Adrenal gland (tissue), 9 donors: ENCODE measurements at regions not wholly inside any gene's neighbourhood (a gene's known extent, or its start where the extent isn't known, plus 50 kb on each side); places are given as distances from the start of the nearest gene placed in this dataset.

Experiments used
- DNase-seq, 7 donors: peaks; one replicate each; pipeline ENCODE4 v3.0.0-alpha.2; 2019 to 2020
- H3K27ac ChIP-seq, 5 donors: fragments of 200-600 bp; sonication (generic) in 4 of 5; 1 replicate in 3 of 5; 2 replicates in 2 of 5; pipeline versions ENCODE4 v1.5.1 to v1.8.0; 2016 to 2020; ENCODE audit warnings: mild to moderate bottlenecking in 1 of 5
- H3K27me3 ChIP-seq: fragments of 200-600 bp; 2 replicates; pipeline ENCODE4 v1.8.0; 2021
- H3K36me3 ChIP-seq, 2 donors: fragments of 200-600 bp; replicated peaks in 1 of 2; 1 replicate in 1 of 2; 2 replicates in 1 of 2; pipeline versions ENCODE4 v1.5.1 to v1.8.0; 2018 to 2022
- H3K4me1 ChIP-seq, 2 donors: fragments of 200-600 bp; replicated peaks in 1 of 2; 1 replicate in 1 of 2; 2 replicates in 1 of 2; pipeline versions ENCODE4 v1.5.1 to v1.8.0; 2018 to 2021
- H3K4me3 ChIP-seq, 4 donors: fragments of 200-600 bp; sonication (generic) in 3 of 4; one replicate each; pipeline ENCODE4 v1.5.1; 2016 to 2018
- H3K9me3 ChIP-seq, 3 donors: fragments of 200-600 bp; sonication (generic) in 1 of 3; replicated peaks in 1 of 3; 1 replicate in 2 of 3; 2 replicates in 1 of 3; pipeline versions ENCODE4 v1.5.1 to v1.8.0; 2016 to 2021
- POLR2A ChIP-seq, 2 donors: fragments of 450-650 bp; IDR thresholded peaks; one replicate each; pipeline ENCODE4 v1.6.1; 2017; ENCODE audit warnings: antibody characterized with exemption in 2 of 2, mild to moderate bottlenecking in 2 of 2, moderate library complexity in 1 of 2
- WGBS, 4 donors: extraction: QIAGEN DNeasy Blood & Tissue Kit in 2 of 4; methylation state at CpG; one replicate each; pipeline versions ENCODE4 v1.1.5 to v1.1.7; 2013 to 2017; 5-methylcytosine and 5-hydroxymethylcytosine counted together
- intact Hi-C, 2 donors: fragments of 100-400 bp; cut with DNase I; formaldehyde crosslinking; loops; one replicate each; pipeline versions ENCODE4 v1.14.1 to v1.15.0; 2022 to 2023
- TF ChIP-seq, protein P1 (sequence below), 6 experiments: fragments of 450-650 bp in 4 of 6; fragments of 200-600 bp in 2 of 6; sonication (generic) in 1 of 6; IDR thresholded peaks; 1 replicate in 5 of 6; 2 replicates in 1 of 6; pipeline versions ENCODE4 v1.5.1 to v1.8.0; 2016 to 2021; ENCODE audit warnings: antibody characterized with exemption in 6 of 6, mild to moderate bottlenecking in 2 of 6, moderate library complexity in 1 of 6
- donor health status: healthy with polysubstance abuse.
- donor health status: Bipolar disorder and iron deficiency.
- donor health status: DM: yes; HTN: yes; CAD: no.
- donor health status: DM: no; HTN: no; CAD: no.
- donor health status: DM: no; HTN: no; CAD: no.

DNA sequence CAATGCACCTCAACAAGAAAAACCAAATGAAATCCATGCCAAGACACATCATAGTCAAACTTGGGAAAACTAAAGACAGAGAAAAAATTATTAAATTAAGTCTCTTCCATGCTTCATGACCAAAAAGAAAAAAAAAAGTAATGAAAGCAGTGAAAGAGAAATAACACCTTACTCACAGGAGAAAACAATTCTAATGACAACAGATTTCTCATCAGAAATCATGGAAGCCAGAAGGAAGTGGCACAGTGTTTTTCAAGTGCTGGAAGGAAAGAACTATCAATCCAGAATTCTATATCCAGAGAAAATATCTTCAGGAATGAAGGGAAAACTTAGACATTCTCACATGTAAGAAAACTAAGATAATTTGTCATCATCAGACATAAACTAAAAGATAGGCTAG, 71.1 kb upstream of the NUDT4 start:
- Histone ChIP-seq H3K27ac (no peak overlapping the region), H3K36me3 (no peaks in the 10 kb centered on the region), H3K9me3 (peaks cover 0 to 6% (median 0%) of the 10 kb centered on the region in 3 donors), H3K4me1 (no peaks in the 10 kb centered on the region), H3K4me3 (no peak overlapping the region), H3K27me3 (no peaks in the 10 kb centered on the region)
- TF ChIP-seq POLR2A (IDR thresholded peaks at IDR 0.05), result no peak
- TF ChIP-seq, protein P1, sequence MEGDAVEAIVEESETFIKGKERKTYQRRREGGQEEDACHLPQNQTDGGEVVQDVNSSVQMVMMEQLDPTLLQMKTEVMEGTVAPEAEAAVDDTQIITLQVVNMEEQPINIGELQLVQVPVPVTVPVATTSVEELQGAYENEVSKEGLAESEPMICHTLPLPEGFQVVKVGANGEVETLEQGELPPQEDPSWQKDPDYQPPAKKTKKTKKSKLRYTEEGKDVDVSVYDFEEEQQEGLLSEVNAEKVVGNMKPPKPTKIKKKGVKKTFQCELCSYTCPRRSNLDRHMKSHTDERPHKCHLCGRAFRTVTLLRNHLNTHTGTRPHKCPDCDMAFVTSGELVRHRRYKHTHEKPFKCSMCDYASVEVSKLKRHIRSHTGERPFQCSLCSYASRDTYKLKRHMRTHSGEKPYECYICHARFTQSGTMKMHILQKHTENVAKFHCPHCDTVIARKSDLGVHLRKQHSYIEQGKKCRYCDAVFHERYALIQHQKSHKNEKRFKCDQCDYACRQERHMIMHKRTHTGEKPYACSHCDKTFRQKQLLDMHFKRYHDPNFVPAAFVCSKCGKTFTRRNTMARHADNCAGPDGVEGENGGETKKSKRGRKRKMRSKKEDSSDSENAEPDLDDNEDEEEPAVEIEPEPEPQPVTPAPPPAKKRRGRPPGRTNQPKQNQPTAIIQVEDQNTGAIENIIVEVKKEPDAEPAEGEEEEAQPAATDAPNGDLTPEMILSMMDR (IDR thresholded peaks at IDR 0.05), result no peak
- intact Hi-C loops, result no loop called here
- DNase-seq, result no peak

DNA sequence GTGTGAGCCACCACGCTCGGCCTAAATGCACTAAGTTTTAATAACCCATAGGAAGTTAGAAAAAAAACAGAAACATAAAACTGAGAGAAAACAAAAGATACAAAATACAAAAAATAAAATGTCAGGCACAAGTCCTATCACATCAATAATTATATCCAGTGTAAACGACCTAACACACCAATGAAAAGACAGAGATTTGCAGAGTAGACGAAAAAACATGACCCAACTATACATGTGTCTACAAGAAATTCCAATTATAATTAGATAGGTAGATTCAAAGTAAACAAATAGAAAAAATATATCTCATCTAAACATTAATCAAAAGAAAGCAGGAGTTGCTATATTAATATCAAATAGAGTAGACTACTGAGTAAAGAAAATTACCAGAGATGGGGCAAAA, 69.4 kb upstream of the NUDT4 start:
- no peak for TF ChIP-seq POLR2A (IDR thresholded peaks at IDR 0.05)
- TF ChIP-seq, protein P1 (IDR thresholded peaks at IDR 0.05), result no peak
- intact Hi-C loops, result no loop called here
- Histone ChIP-seq H3K27ac (no peak overlapping the region), H3K4me1 (no peaks in the 10 kb centered on the region), H3K4me3 (no peak overlapping the region), H3K9me3 (peaks cover 0 to 6% (median 0%) of the 10 kb centered on the region in 3 donors), H3K27me3 (no peaks in the 10 kb centered on the region), H3K36me3 (no peaks in the 10 kb centered on the region)
- 87 to 92% (median 89%) methylated on average over 4 of the region's 4 CpGs for WGBS, 4 donors
- no peak for DNase-seq

DNA sequence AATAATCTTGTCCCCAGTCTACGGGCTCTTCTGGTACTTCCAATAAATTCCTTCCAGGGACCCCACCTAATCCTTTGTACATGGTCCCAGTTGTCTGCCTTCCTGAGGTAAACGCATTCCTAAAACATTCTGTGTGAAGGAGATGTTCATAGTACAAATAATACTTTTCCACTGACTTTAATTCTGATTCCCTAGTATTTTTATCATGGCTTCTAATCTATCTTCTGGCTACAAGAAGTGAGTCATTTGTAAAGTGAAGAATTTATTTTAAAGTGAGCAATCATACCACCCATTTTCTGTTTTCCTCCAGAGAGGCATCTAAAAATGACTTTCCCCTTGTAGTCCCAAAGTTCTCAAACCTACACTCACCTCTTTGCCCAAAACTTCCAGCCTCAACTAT, 65.9 kb upstream of the NUDT4 start:
- TF ChIP-seq, protein P1 (IDR thresholded peaks at IDR 0.05), result no peak
- TF ChIP-seq POLR2A (IDR thresholded peaks at IDR 0.05), result no peak
- Histone ChIP-seq H3K9me3 (no peaks in the 10 kb centered on the region), H3K4me1 (no peaks in the 10 kb centered on the region), H3K27ac (no peak overlapping the region), H3K4me3 (no peak overlapping the region), H3K27me3 (no peaks in the 10 kb centered on the region), H3K36me3 (no peaks in the 10 kb centered on the region)
- 90 to 98% (median 94%) methylated on average over 2 of the region's 2 CpGs for WGBS, 4 donors
- no peak for DNase-seq
- intact Hi-C loops, result no loop called here

DNA sequence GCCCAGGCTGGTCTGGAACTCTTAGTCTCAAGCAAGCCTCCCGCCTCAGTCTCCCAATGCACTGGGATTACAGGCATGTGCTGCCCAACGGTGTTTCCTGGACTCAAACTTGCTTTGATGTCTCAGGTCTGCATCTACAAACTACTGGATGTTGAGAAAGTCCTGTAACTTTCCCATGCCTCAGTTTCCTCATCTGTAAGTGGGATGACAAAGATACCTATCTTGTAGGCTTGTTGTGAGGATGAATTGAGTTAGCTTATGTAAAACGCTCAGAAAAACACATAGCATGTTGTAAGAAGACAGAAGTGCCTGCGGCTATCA, 63.6 kb upstream of the NUDT4 start:
- H3K9me3 ChIP-seq, result no peaks in the 10 kb centered on the region
- no peaks in the 10 kb centered on the region for H3K36me3 ChIP-seq
- WGBS, 4 donors, result 84 to 91% (median 86%) methylated on average over 4 of the region's 4 CpGs
- no peak for TF ChIP-seq POLR2A (IDR thresholded peaks at IDR 0.05)
- TF ChIP-seq, protein P1 (IDR thresholded peaks at IDR 0.05), result no peak
- no peak overlapping the region for H3K4me3 ChIP-seq
- no peaks in the 10 kb centered on the region for H3K27me3 ChIP-seq
- H3K27ac ChIP-seq, result no peak overlapping the region
- intact Hi-C loops, result no loop called here
- peaks cover 0 to 5% of the 10 kb centered on the region in 2 donors for H3K4me1 ChIP-seq
- no peak for DNase-seq
